Panc1 (cell line): ENCODE measurements at regions not wholly inside any gene's neighbourhood (a gene's known extent, or its start where the extent isn't known, plus 50 kb on each side); places are given as distances from the start of the nearest gene placed in this dataset.

Experiments used
- ATAC-seq: fragments of 200-7000 bp; cut with Tn5 transposase; 2 replicates; pipeline ENCODE4 v1.9.1; 2020; ENCODE audit warnings: mild to moderate bottlenecking, moderate library complexity
- BruUV-seq: library from RNA; stranded (reverse); fragments of 400-500 nt; replicated peaks from 2 replicates; lab custom pipeline; 2021; lab: Mats Ljungman, UMichigan
- CTCF ChIA-PET: fragments of 300-600 bp; sonication (Branson Sonifier 250); formaldehyde crosslinking; loops from one replicate; lab custom pipeline; 2022; ENCODE audit warnings: antibody characterized with exemption; lab: Charles Lee
- POLR2A ChIA-PET: fragments of 300-600 bp; sonication (Branson Sonifier 250); formaldehyde crosslinking; loops from one replicate; lab custom pipeline; 2022; ENCODE audit warnings: antibody characterized with exemption; lab: Charles Lee
- DNase-seq: peaks from one replicate; pipeline ENCODE4 v3.0.0-alpha.2; 2010; ENCODE audit warnings: low read depth, low spot score
- H3K27ac ChIP-seq: 2 replicates; pipeline ENCODE4 v1.5.1; 2011; ENCODE audit warnings: mild to moderate bottlenecking, low read length, inconsistent platforms
- H3K27me3 ChIP-seq: fragments of 200-500 bp; sonication (Bioruptor generic); 2 replicates; pipeline ENCODE4 v1.6.0; 2014; ENCODE audit warnings: low read length, inconsistent platforms; ENCODE audit not compliant: control insufficient read depth, insufficient read depth
- H3K36me3 ChIP-seq: fragments of 200-500 bp; sonication (Bioruptor generic); 2 replicates; pipeline ENCODE4 v1.5.1; 2014; ENCODE audit warnings: inconsistent platforms, mild to moderate bottlenecking, low read length, moderate library complexity; ENCODE audit not compliant: control insufficient read depth, insufficient read depth
- H3K4me1 ChIP-seq: 2 replicates; pipeline ENCODE4 v1.5.1; 2011; ENCODE audit warnings: inconsistent platforms, mild to moderate bottlenecking, low read length, moderate library complexity; ENCODE audit not compliant: control insufficient read depth, insufficient read depth
- H3K4me3 ChIP-seq, 2 experiments: 2 replicates each; pipeline ENCODE4 v1.5.1; 2011 to 2012; ENCODE audit warnings: low read depth in 2 of 2, low read length in 2 of 2, mild to moderate bottlenecking in 2 of 2, inconsistent platforms in 1 of 2, moderate library complexity in 1 of 2
- H3K9me3 ChIP-seq: fragments of 200-500 bp; sonication (Bioruptor generic); 2 replicates; pipeline ENCODE4 v1.5.1; 2014; ENCODE audit warnings: low read depth, mild to moderate bottlenecking, inconsistent platforms, low read length, moderate library complexity; ENCODE audit not compliant: control insufficient read depth, insufficient read depth
- POLR2AphosphoS5 ChIP-seq: IDR thresholded peaks from 2 replicates; pipeline ENCODE4 v1.6.1; 2012; ENCODE audit warnings: mild to moderate bottlenecking, low read depth, low read length, moderate library complexity
- REST ChIP-seq, 2 experiments: IDR thresholded peaks; 2 replicates each; pipeline ENCODE4 v1.6.1; 2011 to 2012; ENCODE audit warnings: low read depth in 2 of 2, control low read depth in 1 of 2, low read length in 1 of 2, mild to moderate bottlenecking in 1 of 2, moderate library complexity in 1 of 2; ENCODE audit not compliant: insufficient read depth in 1 of 2
- SIN3A ChIP-seq: IDR thresholded peaks from 2 replicates; pipeline ENCODE4 v1.6.1; 2012; ENCODE audit warnings: low read depth, mild to moderate bottlenecking, low read length, moderate library complexity, borderline replicate concordance; ENCODE audit not compliant: insufficient read depth
- TCF7L2 ChIP-seq: IDR thresholded peaks from 2 replicates; pipeline ENCODE4 v1.6.1; 2011; ENCODE audit warnings: mild to moderate bottlenecking, low read depth, low read length, inconsistent platforms
- in situ Hi-C: cut with HindIII; loops from 2 replicates; pipeline ENCODE4 v1.10.0; 2016; ENCODE audit warnings: low sequenced_read_pairs, low pct_unique_long_range_greater_than_20kb
- intact Hi-C: fragments of 100-400 bp; cut with micrococcal nuclease; formaldehyde crosslinking; loops from one replicate; pipeline ENCODE4 v1.10.0; 2022; ENCODE audit not compliant: unreplicated experiment
- TF ChIP-seq, protein P1 (sequence below): fragments of 450-650 bp; IDR thresholded peaks from 2 replicates; pipeline ENCODE4 v1.5.1; 2017; ENCODE audit warnings: mild to moderate bottlenecking

GRCh38 chr4:181438641-181439040 is 804.6 kb upstream of the TENM3 start:
- H3K36me3 ChIP-seq = no peaks in the 10 kb centered on the region
- ATAC-seq (no peak), DNase-seq (no peak)
- no TSS peak for BruUV-seq
- no peak overlapping the region for H3K4me3 ChIP-seq
- POLR2A ChIA-PET = no interaction called here
- no peak overlapping the region for H3K27ac ChIP-seq
- CTCF ChIA-PET = no interaction called here
- intact Hi-C loops = no loop called here
- no peaks in the 10 kb centered on the region for H3K9me3 ChIP-seq
- in situ Hi-C loops = no loop called here
- no peaks in the 10 kb centered on the region for H3K4me1 ChIP-seq
- H3K27me3 ChIP-seq = no peaks in the 10 kb centered on the region
- TF ChIP-seq REST (IDR thresholded peaks at IDR 0.05; ENCODE audit: insufficient read depth in 1 of 2, low read depth in 2 of 2, low read length in 1 of 2) (no peak), SIN3A (no peak), POLR2AphosphoS5 (no peak), TCF7L2 (no peak)
- TF ChIP-seq, protein P1, sequence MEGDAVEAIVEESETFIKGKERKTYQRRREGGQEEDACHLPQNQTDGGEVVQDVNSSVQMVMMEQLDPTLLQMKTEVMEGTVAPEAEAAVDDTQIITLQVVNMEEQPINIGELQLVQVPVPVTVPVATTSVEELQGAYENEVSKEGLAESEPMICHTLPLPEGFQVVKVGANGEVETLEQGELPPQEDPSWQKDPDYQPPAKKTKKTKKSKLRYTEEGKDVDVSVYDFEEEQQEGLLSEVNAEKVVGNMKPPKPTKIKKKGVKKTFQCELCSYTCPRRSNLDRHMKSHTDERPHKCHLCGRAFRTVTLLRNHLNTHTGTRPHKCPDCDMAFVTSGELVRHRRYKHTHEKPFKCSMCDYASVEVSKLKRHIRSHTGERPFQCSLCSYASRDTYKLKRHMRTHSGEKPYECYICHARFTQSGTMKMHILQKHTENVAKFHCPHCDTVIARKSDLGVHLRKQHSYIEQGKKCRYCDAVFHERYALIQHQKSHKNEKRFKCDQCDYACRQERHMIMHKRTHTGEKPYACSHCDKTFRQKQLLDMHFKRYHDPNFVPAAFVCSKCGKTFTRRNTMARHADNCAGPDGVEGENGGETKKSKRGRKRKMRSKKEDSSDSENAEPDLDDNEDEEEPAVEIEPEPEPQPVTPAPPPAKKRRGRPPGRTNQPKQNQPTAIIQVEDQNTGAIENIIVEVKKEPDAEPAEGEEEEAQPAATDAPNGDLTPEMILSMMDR = no peak

DNA sequence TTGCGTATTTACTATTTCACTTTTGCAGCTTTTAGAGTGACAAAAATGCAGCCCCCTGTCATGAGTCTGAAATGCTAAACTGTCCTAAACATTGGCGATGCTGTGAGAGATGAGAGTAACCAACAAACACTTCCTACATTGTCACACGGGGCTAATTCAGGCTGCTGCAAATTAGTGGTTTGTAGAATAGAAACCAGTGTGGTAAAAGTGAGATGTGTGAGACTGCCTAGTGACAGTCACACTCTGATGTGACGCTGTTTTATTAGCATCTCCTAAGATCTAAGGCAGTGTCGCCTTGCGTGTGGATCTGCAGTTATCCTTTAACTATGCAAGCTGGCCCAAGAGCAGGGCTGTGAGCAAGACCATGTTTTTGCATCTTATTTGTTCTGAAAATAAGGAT is 800.2 kb upstream of the TENM3 start:
- Histone ChIP-seq H3K4me3 (no peak overlapping the region), H3K36me3 (no peaks in the 10 kb centered on the region), H3K27ac (no peak overlapping the region), H3K9me3 (no peaks in the 10 kb centered on the region), H3K4me1 (no peaks in the 10 kb centered on the region), H3K27me3 (no peaks in the 10 kb centered on the region)
- CTCF ChIA-PET = no interaction called here
- no peak for DNase-seq
- intact Hi-C loops (no loop called here), in situ Hi-C loops (no loop called here)
- no peak for TF ChIP-seq TCF7L2
- no peak for TF ChIP-seq REST (IDR thresholded peaks at IDR 0.05; ENCODE audit: insufficient read depth in 1 of 2, low read depth in 2 of 2, low read length in 1 of 2)
- TF ChIP-seq, protein P1 = no peak
- no peak for TF ChIP-seq SIN3A
- TF ChIP-seq POLR2AphosphoS5 = no peak
- POLR2A ChIA-PET = no interaction called here
- no peak for ATAC-seq
- BruUV-seq = no TSS peak
